Lower leg skin (tissue), 3 donors: ENCODE measurements at regions not wholly inside any gene's neighbourhood (a gene's known extent, or its start where the extent isn't known, plus 50 kb on each side); places are given as distances from the start of the nearest gene placed in this dataset.

Source experiments
- POLR2A ChIP-seq, 2 donors: fragments of 450-650 bp; IDR thresholded peaks; one replicate each; pipeline ENCODE4 v1.6.1; 2016 to 2017; ENCODE audit warnings: antibody characterized with exemption in 2 of 2, mild to moderate bottlenecking in 1 of 2, moderate library complexity in 1 of 2
- TF ChIP-seq, protein P1 (sequence below), 3 donors: fragments of 450-650 bp; IDR thresholded peaks; one replicate each; pipeline ENCODE4 v1.5.1; 2016; ENCODE audit warnings: antibody characterized with exemption in 3 of 3, mild to moderate bottlenecking in 3 of 3, moderate library complexity in 2 of 3

DNA sequence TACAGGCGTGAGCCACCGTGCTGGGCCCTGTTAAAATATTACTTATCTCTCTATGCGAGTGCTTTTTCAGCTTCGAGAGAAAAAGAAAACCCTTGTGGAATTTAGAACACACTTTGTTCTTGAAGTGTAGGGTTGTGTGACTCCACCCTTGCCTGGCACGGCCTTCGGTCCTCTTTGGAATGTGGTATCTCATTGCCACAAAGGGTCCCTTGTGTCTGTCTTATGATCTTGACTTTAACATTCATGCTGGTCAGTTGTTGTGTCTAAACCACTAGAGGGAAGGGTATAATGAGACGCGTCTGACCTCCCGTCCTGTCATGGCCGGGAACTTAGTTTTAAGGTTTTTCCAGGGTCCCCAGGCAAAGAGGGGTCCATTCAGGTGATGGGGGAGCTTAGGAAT, 246.4 kb downstream of the VAPA start:
- TF ChIP-seq, protein P1, sequence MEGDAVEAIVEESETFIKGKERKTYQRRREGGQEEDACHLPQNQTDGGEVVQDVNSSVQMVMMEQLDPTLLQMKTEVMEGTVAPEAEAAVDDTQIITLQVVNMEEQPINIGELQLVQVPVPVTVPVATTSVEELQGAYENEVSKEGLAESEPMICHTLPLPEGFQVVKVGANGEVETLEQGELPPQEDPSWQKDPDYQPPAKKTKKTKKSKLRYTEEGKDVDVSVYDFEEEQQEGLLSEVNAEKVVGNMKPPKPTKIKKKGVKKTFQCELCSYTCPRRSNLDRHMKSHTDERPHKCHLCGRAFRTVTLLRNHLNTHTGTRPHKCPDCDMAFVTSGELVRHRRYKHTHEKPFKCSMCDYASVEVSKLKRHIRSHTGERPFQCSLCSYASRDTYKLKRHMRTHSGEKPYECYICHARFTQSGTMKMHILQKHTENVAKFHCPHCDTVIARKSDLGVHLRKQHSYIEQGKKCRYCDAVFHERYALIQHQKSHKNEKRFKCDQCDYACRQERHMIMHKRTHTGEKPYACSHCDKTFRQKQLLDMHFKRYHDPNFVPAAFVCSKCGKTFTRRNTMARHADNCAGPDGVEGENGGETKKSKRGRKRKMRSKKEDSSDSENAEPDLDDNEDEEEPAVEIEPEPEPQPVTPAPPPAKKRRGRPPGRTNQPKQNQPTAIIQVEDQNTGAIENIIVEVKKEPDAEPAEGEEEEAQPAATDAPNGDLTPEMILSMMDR (IDR thresholded peaks at IDR 0.05), result no peak
- no peak for TF ChIP-seq POLR2A (IDR thresholded peaks at IDR 0.05)
